ENCODE measurements at regions not wholly inside any gene's neighbourhood (a gene's known extent, or its start where the extent isn't known, plus 50 kb on each side); places are given as distances from the start of the nearest gene placed in this dataset.

DNA sequence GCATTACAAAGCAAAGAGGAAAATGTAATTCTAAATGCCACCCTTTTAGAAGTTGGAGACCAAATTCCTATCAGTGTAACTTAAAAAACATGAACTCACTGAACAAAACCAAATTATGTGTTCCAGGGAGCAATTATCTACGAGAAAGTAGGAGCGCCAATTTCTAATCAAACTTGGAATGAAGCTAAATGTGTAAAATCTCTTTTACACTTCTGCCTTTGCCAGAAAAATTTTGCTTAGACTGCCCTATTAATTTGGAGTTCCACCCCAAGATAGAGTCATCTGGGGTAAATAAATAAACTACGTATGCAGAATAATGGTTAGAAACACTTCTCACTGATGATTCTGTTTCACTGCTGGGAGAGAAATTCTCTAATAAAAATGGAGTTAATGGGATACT lies 825.6 kb downstream of the MTRR start:
- peaks cover 0 to 10% (median 0%) of the 10 kb centered on the region in 9 donors for H3K9me3 Mint-ChIP-seq
- DNase-seq (no peak), ATAC-seq (no peak)
- H3K36me3 Mint-ChIP-seq = no peaks in the 10 kb centered on the region
- POLR2A ChIA-PET = no interaction called here
- no peaks in the 10 kb centered on the region for H3K27me3 Mint-ChIP-seq
- H3K4me3 Mint-ChIP-seq = no peak overlapping the region
- H3K4me1 Mint-ChIP-seq = no peaks in the 10 kb centered on the region
- no peak overlapping the region for H3K27ac Mint-ChIP-seq

DNA sequence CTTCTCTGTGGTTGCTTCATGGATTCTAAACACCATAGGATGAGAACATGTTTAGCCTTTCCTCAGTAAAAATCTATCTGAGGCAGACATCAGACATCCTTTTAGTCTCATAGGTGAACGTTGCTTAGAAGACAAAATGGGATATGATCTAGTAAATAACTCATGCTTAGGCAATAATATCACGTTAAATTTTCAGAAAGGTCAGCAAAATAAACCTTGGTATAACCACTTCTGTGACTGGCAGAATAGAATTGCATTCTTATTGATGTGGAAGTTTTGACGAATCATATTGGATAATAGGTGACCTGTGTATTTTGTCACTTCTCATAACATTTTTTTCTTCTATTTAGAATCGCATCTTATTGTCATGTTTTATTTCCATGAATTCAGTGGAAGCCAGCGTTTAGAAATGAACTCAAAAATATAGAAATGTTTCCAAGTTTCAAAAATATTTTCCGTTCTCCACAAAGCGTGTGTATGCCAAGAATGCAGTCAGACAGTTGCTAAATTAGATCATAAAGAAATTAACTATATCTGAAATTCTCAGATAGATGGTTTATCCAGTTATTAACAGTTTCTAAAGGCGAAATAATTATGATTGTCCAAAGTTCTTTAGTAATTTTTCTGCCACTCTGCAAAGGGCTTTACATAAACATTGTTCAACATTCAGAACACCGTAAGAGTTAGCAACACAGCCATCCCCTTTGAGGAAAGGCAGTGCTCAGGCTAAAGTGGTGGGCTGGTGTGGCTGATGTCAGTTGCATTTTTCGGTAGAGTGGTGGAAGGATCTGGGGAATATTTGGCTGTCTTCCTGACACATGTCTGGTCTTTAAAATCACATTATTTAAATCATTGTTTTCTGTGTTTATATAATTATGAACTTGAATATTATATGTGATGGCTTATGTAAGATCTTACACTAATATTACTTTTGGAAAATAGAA lies 827.2 kb downstream of the MTRR start:
- DNase-seq = no peak
- ATAC-seq = no peak
- Mint-ChIP-seq H3K36me3 (no peaks in the 10 kb centered on the region), H3K4me3 (no peak overlapping the region), H3K27ac (no peak overlapping the region), H3K4me1 (no peaks in the 10 kb centered on the region), H3K9me3 (peaks cover 0 to 8% (median 2%) of the 10 kb centered on the region in 9 donors), H3K27me3 (no peaks in the 10 kb centered on the region)
- POLR2A ChIA-PET = no interaction called here

GRCh38 chr5:8700222-8700621 lies 831.3 kb downstream of the MTRR start:
- DNase-seq = no peak
- POLR2A ChIA-PET = no interaction called here
- Mint-ChIP-seq H3K27me3 (no peaks in the 10 kb centered on the region), H3K36me3 (no peaks in the 10 kb centered on the region), H3K9me3 (peaks cover 0 to 10% (median 1%) of the 10 kb centered on the region in 9 donors), H3K4me1 (no peaks in the 10 kb centered on the region), H3K4me3 (no peak overlapping the region), H3K27ac (no peak overlapping the region)
- ATAC-seq = no peak

- no peak overlapping the region for H3K27ac Mint-ChIP-seq
- POLR2A ChIA-PET = no interaction called here
- ATAC-seq (no peak), DNase-seq (no peak)
- peaks cover 0 to 8% (median 1%) of the 10 kb centered on the region in 9 donors for H3K9me3 Mint-ChIP-seq
- H3K4me3 Mint-ChIP-seq = no peak overlapping the region
- no peaks in the 10 kb centered on the region for H3K4me1 Mint-ChIP-seq
- no peaks in the 10 kb centered on the region for H3K27me3 Mint-ChIP-seq
- no peaks in the 10 kb centered on the region for H3K36me3 Mint-ChIP-seq
These were observed 831.7 kb downstream of the MTRR start for GRCh38 chr5:8700671-8701070.

DNA sequence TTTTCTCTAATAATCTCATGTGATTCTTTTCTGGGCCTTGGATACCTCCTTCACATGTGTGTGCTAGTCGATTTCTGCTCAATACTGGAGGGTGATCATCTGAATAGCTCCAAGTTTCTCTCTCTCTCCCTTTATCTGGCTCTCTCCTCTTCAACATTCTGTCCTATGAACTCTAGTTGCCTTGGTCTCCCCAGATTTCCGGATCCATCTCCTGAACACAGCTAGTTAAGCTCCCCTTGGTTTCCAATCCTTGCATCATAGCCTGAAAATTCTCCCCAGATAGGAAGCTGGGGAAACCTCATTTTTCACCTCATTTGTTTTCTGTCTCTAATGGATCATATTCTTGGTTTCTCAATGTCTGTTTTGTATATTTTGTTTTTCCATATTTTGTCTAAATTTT lies 832.3 kb downstream of the MTRR start:
- DNase-seq (no peak), ATAC-seq (no peak)
- Mint-ChIP-seq H3K27ac (no peak overlapping the region), H3K27me3 (no peaks in the 10 kb centered on the region), H3K4me3 (no peak overlapping the region), H3K4me1 (no peaks in the 10 kb centered on the region), H3K9me3 (peaks cover 0 to 4% (median 1%) of the 10 kb centered on the region in 9 donors), H3K36me3 (no peaks in the 10 kb centered on the region)
- POLR2A ChIA-PET = no interaction called here

GRCh38 chr5:8710426-8710930 lies 835.4 kb downstream of the SEMA5A start:
- H3K27me3 Mint-ChIP-seq = no peaks in the 10 kb centered on the region
- POLR2A ChIA-PET = no interaction called here
- no peak overlapping the region for H3K4me3 Mint-ChIP-seq
- H3K36me3 Mint-ChIP-seq = no peaks in the 10 kb centered on the region
- ATAC-seq (no peak), DNase-seq (no peak)
- peaks cover 0 to 14% (median 0%) of the 10 kb centered on the region in 9 donors for H3K9me3 Mint-ChIP-seq
- no peaks in the 10 kb centered on the region for H3K4me1 Mint-ChIP-seq
- H3K27ac Mint-ChIP-seq = no peak overlapping the region

DNA sequence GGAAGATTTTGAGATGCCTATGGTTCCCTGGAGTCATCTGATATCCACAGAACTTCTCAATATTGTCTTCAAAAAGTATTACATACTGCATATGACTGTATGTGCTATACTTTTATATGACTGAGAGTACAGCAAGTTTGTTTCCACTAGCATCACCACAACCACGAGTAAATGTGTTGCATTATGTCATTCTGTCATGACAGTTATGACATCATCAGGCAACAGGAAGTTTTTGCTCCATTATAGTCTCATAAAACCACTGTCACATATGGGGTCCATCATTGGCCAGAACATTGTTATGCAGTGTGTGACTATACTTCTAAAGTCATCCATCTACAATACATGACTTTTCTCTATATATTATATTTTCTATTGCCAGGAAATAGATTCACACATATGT lies 831.7 kb downstream of the SEMA5A start:
- DNase-seq = no peak
- Mint-ChIP-seq H3K4me3 (no peak overlapping the region), H3K36me3 (no peaks in the 10 kb centered on the region), H3K9me3 (peaks cover 0 to 23% (median 5%) of the 10 kb centered on the region in 9 donors), H3K27me3 (no peaks in the 10 kb centered on the region), H3K27ac (no peak overlapping the region), H3K4me1 (no peaks in the 10 kb centered on the region)
- POLR2A ChIA-PET = no interaction called here
- ATAC-seq = no peak

- no peak overlapping the region for H3K4me3 Mint-ChIP-seq
- peaks cover 0 to 23% (median 5%) of the 10 kb centered on the region in 9 donors for H3K9me3 Mint-ChIP-seq
- H3K36me3 Mint-ChIP-seq = no peaks in the 10 kb centered on the region
- no peaks in the 10 kb centered on the region for H3K4me1 Mint-ChIP-seq
- DNase-seq (no peak), ATAC-seq (no peak)
- H3K27ac Mint-ChIP-seq = no peak overlapping the region
- no peaks in the 10 kb centered on the region for H3K27me3 Mint-ChIP-seq
- POLR2A ChIA-PET = no interaction called here
These were observed 831.0 kb downstream of the SEMA5A start for GRCh38 chr5:8714861-8715260.

DNA sequence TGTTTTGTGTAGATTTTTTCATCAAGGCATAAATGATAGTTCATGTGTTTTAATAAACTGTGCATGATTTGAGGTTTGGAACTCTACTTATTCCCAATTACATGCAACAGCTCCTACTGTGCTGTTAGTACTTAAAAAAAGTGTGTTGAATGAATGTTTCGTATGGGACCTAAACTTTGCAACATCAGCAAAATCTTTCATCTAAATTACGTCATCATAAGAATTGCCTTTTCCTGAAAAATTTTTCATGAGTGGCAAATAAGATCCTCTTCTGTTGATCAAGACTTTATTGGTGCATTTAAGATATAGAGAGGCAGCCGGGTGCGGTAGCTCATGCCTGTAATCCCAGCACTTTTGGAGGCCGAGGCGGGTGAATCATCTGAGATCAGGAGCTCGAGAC lies 826.1 kb downstream of the SEMA5A start:
- no peaks in the 10 kb centered on the region for H3K36me3 Mint-ChIP-seq
- POLR2A ChIA-PET = no interaction called here

GRCh38 chr5:8720506-8720905 lies 825.4 kb downstream of the SEMA5A start:
- POLR2A ChIA-PET = no interaction called here
- no peak for ATAC-seq
- DNase-seq = no peak

More for the DNA sequence above, 826.1 kb downstream of the SEMA5A start:
- H3K9me3 Mint-ChIP-seq = peaks cover 0 to 17% (median 7%) of the 10 kb centered on the region in 9 donors
- H3K27ac Mint-ChIP-seq = no peak overlapping the region
- DNase-seq = no peak
- H3K4me1 Mint-ChIP-seq = no peaks in the 10 kb centered on the region
- H3K27me3 Mint-ChIP-seq = no peaks in the 10 kb centered on the region
- no peak overlapping the region for H3K4me3 Mint-ChIP-seq
- ATAC-seq = no peak

GRCh38 chr5:8721536-8721935 lies 824.3 kb downstream of the SEMA5A start:
- H3K27ac Mint-ChIP-seq = no peak overlapping the region
- POLR2A ChIA-PET = no interaction called here
- H3K4me1 Mint-ChIP-seq = no peaks in the 10 kb centered on the region
- H3K36me3 Mint-ChIP-seq = no peaks in the 10 kb centered on the region
- H3K27me3 Mint-ChIP-seq = no peaks in the 10 kb centered on the region
- ATAC-seq = no peak
- DNase-seq = no peak
- H3K4me3 Mint-ChIP-seq = no peak overlapping the region
- peaks cover 0 to 17% (median 4%) of the 10 kb centered on the region in 9 donors for H3K9me3 Mint-ChIP-seq

More at GRCh38 chr5:8720506-8720905, 825.4 kb downstream of the SEMA5A start:
- H3K9me3 Mint-ChIP-seq = peaks cover 0 to 17% (median 7%) of the 10 kb centered on the region in 9 donors
- no peaks in the 10 kb centered on the region for H3K36me3 Mint-ChIP-seq
- H3K27me3 Mint-ChIP-seq = no peaks in the 10 kb centered on the region
- H3K27ac Mint-ChIP-seq = no peak overlapping the region
- H3K4me3 Mint-ChIP-seq = no peak overlapping the region
- H3K4me1 Mint-ChIP-seq = no peaks in the 10 kb centered on the region

DNA sequence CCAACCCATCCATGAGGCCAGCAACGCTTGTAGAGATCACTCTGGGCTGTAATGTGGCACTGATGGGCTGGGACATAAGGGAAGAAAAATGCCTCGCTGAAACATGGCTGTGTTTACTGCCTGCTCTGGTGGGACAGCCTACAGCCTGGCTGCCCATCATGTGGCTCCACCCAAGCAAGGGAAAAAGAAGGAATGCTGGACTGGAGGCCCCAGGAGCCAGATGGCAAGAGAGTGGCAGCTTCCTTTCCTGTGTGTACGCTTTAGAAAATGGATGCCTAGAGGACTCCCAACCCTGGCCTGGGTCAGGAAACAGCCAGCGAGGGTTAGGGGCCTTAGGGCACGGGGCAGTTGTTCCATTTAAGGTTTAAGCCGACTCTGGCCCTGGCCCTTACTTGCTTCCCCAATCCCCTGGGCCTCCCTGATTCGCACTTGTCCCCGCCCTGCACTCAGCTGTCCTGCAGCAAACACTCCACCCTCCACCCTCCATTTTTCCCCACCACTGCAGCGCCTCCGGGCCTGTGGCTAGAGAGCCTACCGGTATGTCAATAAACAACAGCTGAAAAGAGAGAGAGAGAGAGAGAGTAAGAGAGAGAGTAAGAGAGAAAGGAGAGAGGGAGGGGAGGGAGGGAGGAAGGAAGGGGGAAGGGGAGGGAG lies 819.4 kb downstream of the SEMA5A start:
- H3K27me3 Mint-ChIP-seq = no peaks in the 10 kb centered on the region
- POLR2A ChIA-PET = no interaction called here
- H3K4me3 Mint-ChIP-seq = no peak overlapping the region
- H3K27ac Mint-ChIP-seq = no peak overlapping the region
- DNase-seq = no peak
- H3K4me1 Mint-ChIP-seq = no peaks in the 10 kb centered on the region
- no peak for ATAC-seq
- H3K36me3 Mint-ChIP-seq = no peaks in the 10 kb centered on the region
- H3K9me3 Mint-ChIP-seq = peaks cover 0 to 14% (median 4%) of the 10 kb centered on the region in 9 donors

DNA sequence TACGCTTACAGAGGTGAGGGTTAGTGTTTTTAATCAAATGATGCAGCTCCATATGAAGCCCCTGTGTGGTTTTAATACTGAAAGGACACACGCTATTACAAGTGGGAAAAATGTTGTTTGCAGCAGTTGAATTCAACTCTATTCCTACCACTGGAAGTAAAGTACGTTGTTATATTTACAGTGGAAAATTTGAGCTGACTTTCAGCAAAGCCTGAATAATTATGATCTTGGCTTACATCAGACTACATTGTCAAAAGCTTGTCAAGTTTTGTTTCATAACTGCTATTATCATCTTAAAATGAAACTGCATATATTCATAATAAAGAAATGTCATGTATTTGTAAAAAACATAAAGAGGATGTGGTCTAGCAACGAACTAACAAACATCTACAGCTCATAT lies 818.5 kb downstream of the SEMA5A start:
- Mint-ChIP-seq H3K9me3 (peaks cover 0 to 19% (median 4%) of the 10 kb centered on the region in 9 donors), H3K36me3 (no peaks in the 10 kb centered on the region), H3K27ac (no peak overlapping the region), H3K4me3 (no peak overlapping the region), H3K4me1 (no peaks in the 10 kb centered on the region), H3K27me3 (no peaks in the 10 kb centered on the region)
- DNase-seq (no peak), ATAC-seq (no peak)
- POLR2A ChIA-PET = no interaction called here

Measured in naive thymus-derived CD8-positive, alpha-beta T cell (primary cell).